HCT116 (cell line): ENCODE measurements at regions not wholly inside any gene's neighbourhood (a gene's known extent, or its start where the extent isn't known, plus 50 kb on each side); places are given as distances from the start of the nearest gene placed in this dataset.

ENCODE experiments used
- ATAC-seq: fragments of 200-7000 bp; cut with Tn5 transposase; 2 replicates; pipeline ENCODE4 v1.9.1; 2020; ENCODE audit warnings: mild to moderate bottlenecking, moderate library complexity
- BruUV-seq: library from RNA; stranded (reverse); fragments of 400-500 nt; replicated peaks from 2 replicates; lab custom pipeline; 2021; lab: Mats Ljungman, UMichigan
- CTCF ChIA-PET: fragments of 300-600 bp; sonication (Branson Sonifier 250); formaldehyde crosslinking; loops from one replicate; lab custom pipeline; 2021; ENCODE audit warnings: antibody characterized with exemption; lab: Charles Lee
- POLR2A ChIA-PET: fragments of 300-600, 350-600 bp; sonication (Branson Sonifier 250); formaldehyde crosslinking; loops from one replicate; lab custom pipeline; 2021; ENCODE audit warnings: antibody characterized with exemption; lab: Charles Lee
- RAD21 ChIA-PET, 2 experiments: fragments of 300-600 bp; sonication (Branson Sonifier 250); formaldehyde crosslinking; loops; one replicate each; lab custom pipeline; 2023; ENCODE audit warnings: low total read pairs in 2 of 2; ENCODE audit not compliant: uncharacterized antibody in 2 of 2, unreplicated experiment in 2 of 2, low non-redundant PET in 1 of 2; lab: Charles Lee
- DNase-seq: peaks from one replicate; pipeline ENCODE4 v3.0.0-alpha.2; 2010; ENCODE audit warnings: low read depth, low spot score
- H2AFZ ChIP-seq: fragments of 200-600 bp; shearing (Covaris generic), sonication (generic); 2 replicates; pipeline ENCODE4 v1.6.1; 2017; ENCODE audit warnings: low read depth, mixed run types, mixed read lengths, antibody characterized with exemption, low read length; ENCODE audit not compliant: poor library complexity, severe bottlenecking
- H3K27ac ChIP-seq: 2 replicates; pipeline ENCODE4 v1.5.1; 2012; ENCODE audit warnings: low read depth, low read length
- H3K27me3 ChIP-seq: fragments of 200-600 bp; sonication (generic); 2 replicates; pipeline ENCODE4 v1.6.1; 2016; ENCODE audit warnings: mixed run types, low read length, mixed read lengths; ENCODE audit not compliant: insufficient read depth
- H3K36me3 ChIP-seq, 2 experiments: fragments of 200-500 bp in 1 of 2; fragments of 200-600 bp in 1 of 2; sonication (Bioruptor generic) in 1 of 2; sonication (generic) in 1 of 2; 2 replicates each; pipeline versions ENCODE4 v1.5.1 to v1.6.1; 2014 to 2016; ENCODE audit warnings: low read length in 2 of 2, inconsistent platforms in 1 of 2, mixed read lengths in 1 of 2, mixed run types in 1 of 2; ENCODE audit not compliant: insufficient read depth in 2 of 2, control insufficient read depth in 1 of 2
- H3K4me1 ChIP-seq, 2 experiments: fragments of 200-600 bp in 1 of 2; sonication (generic) in 1 of 2; 2 replicates each; pipeline versions ENCODE4 v1.5.1 to v1.6.1; 2012 to 2017; ENCODE audit warnings: low read length in 2 of 2, inconsistent platforms in 1 of 2, mild to moderate bottlenecking in 1 of 2, mixed read lengths in 1 of 2, mixed run types in 1 of 2, moderate library complexity in 1 of 2; ENCODE audit not compliant: insufficient read depth in 2 of 2, control insufficient read depth in 1 of 2
- H3K4me2 ChIP-seq: fragments of 200-600 bp; sonication (generic); 2 replicates; pipeline ENCODE4 v1.6.1; 2017; ENCODE audit warnings: mixed run types, low read length, mixed read lengths
- H3K4me3 ChIP-seq, 2 experiments: fragments of 200-600 bp in 1 of 2; sonication (generic) in 1 of 2; replicated peaks in 1 of 2; 2 replicates each; pipeline ENCODE4 v1.5.1; 2011 to 2016; ENCODE audit warnings: low read length in 2 of 2, control low read depth in 1 of 2, low read depth in 1 of 2, mild to moderate bottlenecking in 1 of 2, mixed read lengths in 1 of 2, mixed run types in 1 of 2
- H3K79me2 ChIP-seq: fragments of 200-600 bp; sonication (generic); 2 replicates; pipeline ENCODE4 v1.6.1; 2017; ENCODE audit warnings: mild to moderate bottlenecking, mixed run types, low read length, moderate library complexity, mixed read lengths; ENCODE audit not compliant: insufficient read depth
- H3K9ac ChIP-seq: fragments of 200-600 bp; sonication (generic); 2 replicates; pipeline ENCODE4 v1.6.1; 2016; ENCODE audit warnings: low read length, mixed read lengths
- H3K9me2 ChIP-seq: fragments of 200-600 bp; sonication (generic), shearing (Covaris generic); 2 replicates; pipeline ENCODE4 v1.6.1; 2017; ENCODE audit warnings: mixed run types, mild to moderate bottlenecking, moderate library complexity; ENCODE audit not compliant: insufficient read depth
- H3K9me3 ChIP-seq, 2 experiments: fragments of 200-500 bp in 1 of 2; fragments of 200-600 bp in 1 of 2; sonication (Bioruptor generic) in 1 of 2; sonication (generic) in 1 of 2; 2 replicates each; pipeline ENCODE4 v1.6.1; 2014 to 2017; ENCODE audit warnings: low read length in 2 of 2, mixed read lengths in 2 of 2, inconsistent platforms in 1 of 2, low read depth in 1 of 2, mild to moderate bottlenecking in 1 of 2, mixed run types in 1 of 2, moderate library complexity in 1 of 2; ENCODE audit not compliant: control insufficient read depth in 1 of 2, insufficient read depth in 1 of 2
- H4K20me1 ChIP-seq: fragments of 200-600 bp; sonication (generic), shearing (Covaris generic); 2 replicates; pipeline ENCODE4 v1.6.1; 2017; ENCODE audit warnings: mixed run types, mild to moderate bottlenecking, moderate library complexity; ENCODE audit not compliant: insufficient read depth
- ATF3 ChIP-seq: IDR thresholded peaks from 2 replicates; pipeline ENCODE4 v1.6.1; 2012
- CBX3 ChIP-seq: IDR thresholded peaks from 2 replicates; pipeline ENCODE4 v1.6.1; 2012; ENCODE audit warnings: low read depth
- CEBPB ChIP-seq: IDR thresholded peaks from 2 replicates; pipeline ENCODE4 v1.6.1; 2012; ENCODE audit warnings: low read depth
- CTCF ChIP-seq, 3 experiments: fragments of 200-600 bp in 1 of 3; sonication (generic) in 1 of 3; IDR thresholded peaks in 2 of 3; conservative IDR thresholded peaks in 1 of 3; 2 replicates each; pipeline ENCODE4 v1.5.1; 2012 to 2017; ENCODE audit warnings: low read depth in 2 of 3, low read length in 2 of 3, antibody characterized with exemption in 1 of 3, borderline replicate concordance in 1 of 3, control low read depth in 1 of 3, mild to moderate bottlenecking in 1 of 3, mixed read lengths in 1 of 3, mixed run types in 1 of 3, moderate library complexity in 1 of 3; ENCODE audit not compliant: insufficient read depth in 1 of 3
- EGR1 ChIP-seq: IDR thresholded peaks from 2 replicates; pipeline ENCODE4 v1.6.1; 2012; ENCODE audit warnings: low read depth
- ELF1 ChIP-seq: IDR thresholded peaks from 2 replicates; pipeline ENCODE4 v1.6.1; 2012; ENCODE audit warnings: low read depth, borderline replicate concordance
- EZH2 ChIP-seq: fragments of 200-600 bp; sonication (generic); IDR thresholded peaks from 2 replicates; pipeline ENCODE4 v1.6.1; 2017; ENCODE audit warnings: antibody characterized with exemption, mixed run types
- EZH2phosphoT487 ChIP-seq: fragments of 200-600 bp; IDR thresholded peaks from 2 replicates; pipeline ENCODE4 v1.6.1; 2018; ENCODE audit warnings: antibody characterized with exemption, borderline replicate concordance
- FOSL1 ChIP-seq: IDR thresholded peaks from 2 replicates; pipeline ENCODE4 v1.6.1; 2012; ENCODE audit warnings: low read depth
- JUND ChIP-seq: IDR thresholded peaks from 2 replicates; pipeline ENCODE4 v1.6.1; 2012
- MAX ChIP-seq: IDR thresholded peaks from 2 replicates; pipeline ENCODE4 v1.6.1; 2012
- POLR2A ChIP-seq: IDR thresholded peaks from 2 replicates; pipeline ENCODE4 v1.7.0; 2011; ENCODE audit warnings: borderline replicate concordance; ENCODE audit not compliant: insufficient read depth, insufficient read length; ENCODE audit errors: extremely low read depth
- POLR2AphosphoS5 ChIP-seq: IDR thresholded peaks from 2 replicates; pipeline ENCODE4 v1.6.1; 2011; ENCODE audit warnings: mild to moderate bottlenecking, low read depth, low read length, moderate library complexity
- RAD21 ChIP-seq: IDR thresholded peaks from 2 replicates; pipeline ENCODE4 v1.6.1; 2012; ENCODE audit warnings: low read depth, mild to moderate bottlenecking
- SIN3A ChIP-seq: IDR thresholded peaks from 2 replicates; pipeline ENCODE4 v1.6.1; 2012; ENCODE audit warnings: low read depth
- SP1 ChIP-seq: IDR thresholded peaks from 2 replicates; pipeline ENCODE4 v1.6.1; 2012; ENCODE audit warnings: low read depth
- YY1 ChIP-seq: IDR thresholded peaks from 2 replicates; pipeline ENCODE4 v1.6.1; 2011; ENCODE audit warnings: low read length, low read depth, moderate library complexity, mild to moderate bottlenecking; ENCODE audit not compliant: insufficient replicate concordance; ENCODE audit errors: extremely low read depth
- ZBTB33 ChIP-seq: IDR thresholded peaks from 2 replicates; pipeline ENCODE4 v1.6.1; 2011; ENCODE audit warnings: mild to moderate bottlenecking, low read length, moderate library complexity; ENCODE audit not compliant: insufficient replicate concordance; ENCODE audit errors: extremely low read depth
- ZFX ChIP-seq: fragments of 450-650 bp; IDR thresholded peaks from 2 replicates; pipeline ENCODE4 v1.6.1; 2017
- ZNF274 ChIP-seq: fragments of 200-500 bp; sonication (Bioruptor generic); IDR thresholded peaks from 2 replicates; pipeline ENCODE4 v1.6.1; 2014; ENCODE audit warnings: mild to moderate bottlenecking, low read depth, low read length, inconsistent platforms
- intact Hi-C: fragments of 100-400 bp; cut with micrococcal nuclease; formaldehyde crosslinking; loops from 2 replicates; pipeline ENCODE4 v1.10.0; 2022

GRCh38 chr2:144183727-144184126, 336.2 kb downstream of the ZEB2 start:
- no peak overlapping the region for H2AFZ ChIP-seq
- H3K27me3 ChIP-seq = no peaks in the 10 kb centered on the region
- no TSS peak for BruUV-seq
- RAD21 ChIA-PET = no interaction called here
- H3K79me2 ChIP-seq = no peaks in the 10 kb centered on the region
- H3K4me2 ChIP-seq = no peak overlapping the region
- TF ChIP-seq EGR1 (no peak), SP1 (no peak), ZBTB33 (no peak), ZFX (no peak), MAX (no peak), RAD21 (no peak), EZH2phosphoT487 (no peak), POLR2A (no peak), JUND (no peak), ATF3 (no peak), EZH2 (no peak), YY1 (no peak), CBX3 (no peak), ZNF274 (no peak), FOSL1 (no peak), CTCF (IDR thresholded peaks at IDR 0.05 in 2 of 3, conservative IDR thresholded peaks at IDR 0.05 in 1 of 3; ENCODE audit: borderline replicate concordance in 1 of 3, insufficient read depth in 1 of 3, low read depth in 2 of 3, low read length in 2 of 3) (no peak), POLR2AphosphoS5 (no peak), CEBPB (no peak), ELF1 (no peak), SIN3A (no peak)
- H3K4me3 ChIP-seq = no peak overlapping the region
- H3K9me2 ChIP-seq = no peaks in the 10 kb centered on the region
- no peak overlapping the region for H3K27ac ChIP-seq
- DNase-seq = no peak
- CTCF ChIA-PET = no interaction called here
- intact Hi-C loops = no loop called here
- H3K4me1 ChIP-seq = no peaks in the 10 kb centered on the region
- no peaks in the 10 kb centered on the region for H3K9me3 ChIP-seq
- POLR2A ChIA-PET = no interaction called here
- ATAC-seq = no peak
- H4K20me1 ChIP-seq = no peaks in the 10 kb centered on the region
- no peaks in the 10 kb centered on the region for H3K36me3 ChIP-seq
- H3K9ac ChIP-seq = no peak overlapping the region
